Transverse colon (tissue), 4 donors: ENCODE measurements at regions not wholly inside any gene's neighbourhood (a gene's known extent, or its start where the extent isn't known, plus 50 kb on each side); places are given as distances from the start of the nearest gene placed in this dataset.

Experiments
- DNase-seq: peaks from one replicate; pipeline ENCODE4 v3.0.0-alpha.2; 2019
- H3K27ac ChIP-seq, 4 donors: fragments of 200-600 bp; sonication (generic); 2 replicates each; pipeline ENCODE4 v1.5.1; 2016 to 2018; ENCODE audit warnings: inconsistent platforms in 4 of 4
- H3K27me3 ChIP-seq: fragments of 200-600 bp; sonication (generic); 2 replicates; pipeline ENCODE4 v1.5.1; 2017; ENCODE audit warnings: inconsistent platforms
- H3K36me3 ChIP-seq, 4 donors: fragments of 200-600 bp; sonication (generic); 2 replicates each; pipeline ENCODE4 v1.5.1; 2017 to 2019; ENCODE audit warnings: inconsistent platforms in 4 of 4
- H3K4me1 ChIP-seq, 4 donors: fragments of 200-600 bp; sonication (generic); 2 replicates each; pipeline ENCODE4 v1.5.1; 2017 to 2020; ENCODE audit warnings: inconsistent platforms in 4 of 4
- H3K4me3 ChIP-seq, 4 donors: fragments of 200-600 bp; sonication (generic); 1 replicate in 1 of 4; 2 replicates in 3 of 4; pipeline versions ENCODE4 v1.5.1 to v1.6.1; 2017 to 2019; ENCODE audit warnings: inconsistent platforms in 4 of 4
- H3K9me3 ChIP-seq, 2 donors: fragments of 200-600 bp; sonication (generic); 2 replicates each; pipeline ENCODE4 v1.5.1; 2017 to 2019; ENCODE audit warnings: inconsistent platforms in 2 of 2
- EP300 ChIP-seq: sonication (generic); formaldehyde crosslinking; IDR thresholded peaks from one replicate; pipeline ENCODE4 v1.6.1; 2017; ENCODE audit warnings: antibody characterized with exemption, low read depth
- POLR2A ChIP-seq: fragments of 450-650 bp; IDR thresholded peaks from one replicate; pipeline ENCODE4 v1.6.1; 2016; ENCODE audit warnings: antibody characterized with exemption, mild to moderate bottlenecking, moderate library complexity
- POLR2AphosphoS5 ChIP-seq, 3 donors: sonication (generic); formaldehyde crosslinking; IDR thresholded peaks; one replicate each; pipeline ENCODE4 v1.6.1; 2016; ENCODE audit warnings: antibody characterized with exemption in 3 of 3
- WGBS, 2 donors: methylation state at CpG; one replicate each; pipeline ENCODE4 v1.1.5; 2018; ENCODE audit warnings: low coverage in 1 of 2; 5-methylcytosine and 5-hydroxymethylcytosine counted together
- in situ Hi-C, 4 donors: fragments of 200-750 bp; cut with MboI; loops; one replicate each; pipeline versions ENCODE4 v1.15.0 to v1.15.1; 2017; ENCODE audit warnings: low sequenced_read_pairs in 3 of 4, low pct_ligation_motif_present in 1 of 4, low pct_unique_long_range_greater_than_20kb in 1 of 4
- intact Hi-C: fragments of 100-400 bp; cut with DNase I; formaldehyde crosslinking; loops from one replicate; pipeline ENCODE4 v1.15.1; 2023; ENCODE audit warnings: low total_unique reads
- TF ChIP-seq, protein P1 (sequence below), 5 experiments: fragments of 200-600 bp in 3 of 5; fragments of 450-650 bp in 2 of 5; sonication (generic) in 3 of 5; IDR thresholded peaks; 1 replicate in 2 of 5; 2 replicates in 3 of 5; pipeline ENCODE4 v1.5.1; 2016 to 2017; ENCODE audit warnings: antibody characterized with exemption in 5 of 5, inconsistent platforms in 3 of 5, mild to moderate bottlenecking in 2 of 5, moderate library complexity in 1 of 5

DNA sequence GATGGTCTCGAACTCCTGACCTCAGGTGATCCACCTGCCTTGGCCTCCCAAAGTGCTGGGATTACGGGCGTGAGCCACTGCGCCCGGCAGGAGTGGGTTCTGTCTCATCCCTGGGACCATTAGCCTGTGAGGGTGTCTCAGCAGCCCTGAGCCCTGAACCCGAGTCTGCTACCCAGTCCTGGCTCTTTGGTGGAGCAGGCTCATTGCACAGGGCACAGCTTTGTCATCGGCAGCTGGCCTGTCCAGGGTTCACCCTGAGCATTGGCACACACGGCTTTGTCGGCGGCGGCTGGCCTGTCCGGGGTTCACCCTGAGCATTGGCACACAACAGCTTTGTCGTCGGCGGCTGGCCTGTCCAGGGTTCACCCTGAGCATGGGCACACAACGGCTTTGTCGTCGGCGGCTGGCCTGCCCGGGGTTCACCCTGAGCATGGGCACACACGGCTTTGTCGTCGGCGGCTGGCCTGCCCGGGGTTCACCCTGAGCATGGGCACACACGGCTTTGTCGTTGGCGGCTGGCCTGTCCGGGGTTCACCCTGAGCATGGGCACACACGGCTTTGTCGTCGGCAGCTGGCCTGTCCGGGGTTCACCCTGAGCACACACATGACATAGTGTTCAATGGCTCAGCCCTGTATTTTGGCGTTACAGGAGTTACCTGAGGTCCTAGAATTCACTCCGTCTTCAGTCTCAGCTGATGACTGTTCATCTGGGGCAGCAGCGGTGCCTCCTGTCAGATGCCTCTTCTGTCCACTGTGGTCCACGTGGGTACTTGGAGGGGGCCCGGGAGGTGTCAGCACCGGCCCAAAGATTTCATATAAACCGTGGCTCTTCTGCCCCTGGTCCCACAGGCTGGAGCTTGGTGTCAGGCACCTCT is 1082.5 kb downstream of the BRD1 start:
- no peak for DNase-seq
- Histone ChIP-seq H3K4me3 (no peak overlapping the region), H3K4me1 (no peaks in the 10 kb centered on the region), H3K9me3 (no peaks in the 10 kb centered on the region), H3K27me3 (no peaks in the 10 kb centered on the region), H3K36me3 (no peaks in the 10 kb centered on the region), H3K27ac (no peak overlapping the region)
- 92% methylated on average over 40 of the region's 40 CpGs; no CpG with 5 or more reads in 1 of the 2 donors for WGBS, 2 donors
- in situ Hi-C loops (no loop called here), intact Hi-C loops (no loop called here)
- TF ChIP-seq, protein P1, sequence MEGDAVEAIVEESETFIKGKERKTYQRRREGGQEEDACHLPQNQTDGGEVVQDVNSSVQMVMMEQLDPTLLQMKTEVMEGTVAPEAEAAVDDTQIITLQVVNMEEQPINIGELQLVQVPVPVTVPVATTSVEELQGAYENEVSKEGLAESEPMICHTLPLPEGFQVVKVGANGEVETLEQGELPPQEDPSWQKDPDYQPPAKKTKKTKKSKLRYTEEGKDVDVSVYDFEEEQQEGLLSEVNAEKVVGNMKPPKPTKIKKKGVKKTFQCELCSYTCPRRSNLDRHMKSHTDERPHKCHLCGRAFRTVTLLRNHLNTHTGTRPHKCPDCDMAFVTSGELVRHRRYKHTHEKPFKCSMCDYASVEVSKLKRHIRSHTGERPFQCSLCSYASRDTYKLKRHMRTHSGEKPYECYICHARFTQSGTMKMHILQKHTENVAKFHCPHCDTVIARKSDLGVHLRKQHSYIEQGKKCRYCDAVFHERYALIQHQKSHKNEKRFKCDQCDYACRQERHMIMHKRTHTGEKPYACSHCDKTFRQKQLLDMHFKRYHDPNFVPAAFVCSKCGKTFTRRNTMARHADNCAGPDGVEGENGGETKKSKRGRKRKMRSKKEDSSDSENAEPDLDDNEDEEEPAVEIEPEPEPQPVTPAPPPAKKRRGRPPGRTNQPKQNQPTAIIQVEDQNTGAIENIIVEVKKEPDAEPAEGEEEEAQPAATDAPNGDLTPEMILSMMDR (IDR thresholded peaks at IDR 0.05) = no peak
- TF ChIP-seq POLR2AphosphoS5 (IDR thresholded peaks at IDR 0.05) = no peak
- TF ChIP-seq EP300 = no peak

DNA sequence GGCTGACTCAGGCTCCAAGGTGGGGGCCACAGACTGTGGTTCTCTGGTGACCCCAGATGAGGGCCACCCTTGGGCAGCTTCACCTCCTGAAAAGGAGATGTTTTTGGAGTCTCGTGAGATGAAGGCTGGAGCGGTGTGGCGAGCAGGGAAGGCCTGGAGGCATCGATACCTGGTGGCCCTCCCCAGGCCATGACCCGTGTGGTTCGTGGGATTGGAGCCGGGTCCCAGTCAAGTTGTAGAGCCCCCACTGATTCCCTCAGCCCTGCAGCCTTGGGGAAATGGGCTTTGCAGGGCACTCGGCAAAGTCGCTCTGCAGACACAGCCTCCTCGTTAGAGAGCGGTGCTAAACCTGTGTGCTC is 1083.4 kb downstream of the BRD1 start:
- Histone ChIP-seq H3K4me1 (no peaks in the 10 kb centered on the region), H3K36me3 (no peaks in the 10 kb centered on the region), H3K9me3 (no peaks in the 10 kb centered on the region), H3K27ac (no peak overlapping the region), H3K27me3 (no peaks in the 10 kb centered on the region), H3K4me3 (no peak overlapping the region)
- no peak for TF ChIP-seq EP300
- TF ChIP-seq POLR2AphosphoS5 (IDR thresholded peaks at IDR 0.05) = no peak
- TF ChIP-seq POLR2A = no peak
- TF ChIP-seq, protein P1 (IDR thresholded peaks at IDR 0.05) = no peak
- no peak for DNase-seq
- intact Hi-C loops (no loop called here), in situ Hi-C loops (no loop called here)
- 91 to 97% methylated on average over 4 to 11 of the region's 11 CpGs for WGBS, 2 donors

DNA sequence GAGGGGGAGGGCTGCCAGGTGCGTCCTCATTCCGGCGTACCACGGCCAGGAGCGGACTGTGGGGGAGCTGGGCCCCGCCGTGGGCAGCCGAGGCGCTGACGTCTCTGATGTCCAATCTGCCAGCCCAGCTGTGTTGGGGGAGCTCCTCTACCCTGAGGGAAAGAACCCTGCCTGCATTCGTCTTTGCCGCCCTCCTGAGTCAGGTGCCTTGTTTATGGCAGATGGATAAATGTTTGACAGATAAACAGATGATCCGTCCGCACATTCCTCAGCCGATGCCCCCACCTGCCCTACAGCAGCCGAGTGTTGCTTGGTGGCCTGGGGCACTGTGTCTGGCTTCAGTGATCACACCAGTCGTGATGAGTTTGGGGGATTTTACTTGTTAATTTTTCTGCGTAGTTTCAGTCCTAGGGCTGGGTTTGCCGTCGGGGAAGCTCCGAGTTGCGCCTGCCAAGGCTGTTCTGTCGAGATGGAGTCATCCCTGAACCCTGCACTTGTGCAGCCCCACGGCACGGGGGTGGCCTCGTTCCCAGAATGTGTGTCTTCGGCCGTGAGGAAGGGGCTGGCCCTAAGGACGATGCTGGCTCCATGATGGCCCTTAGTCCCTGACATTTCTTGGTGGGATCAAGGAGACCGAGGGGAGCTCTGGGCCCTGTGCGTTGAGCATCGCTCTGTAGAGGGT is 1083.9 kb downstream of the BRD1 start:
- Histone ChIP-seq H3K4me1 (no peaks in the 10 kb centered on the region), H3K27me3 (no peaks in the 10 kb centered on the region), H3K27ac (no peak overlapping the region), H3K36me3 (no peaks in the 10 kb centered on the region), H3K9me3 (no peaks in the 10 kb centered on the region), H3K4me3 (no peak overlapping the region)
- no peak for DNase-seq
- intact Hi-C loops = no loop called here
- in situ Hi-C loops = no loop called here
- WGBS, 2 donors = 77% methylated on average over 32 of the region's 32 CpGs; no CpG with 5 or more reads in 1 of the 2 donors
- TF ChIP-seq POLR2A = no peak
- no peak for TF ChIP-seq POLR2AphosphoS5 (IDR thresholded peaks at IDR 0.05)
- TF ChIP-seq EP300 = no peak
- TF ChIP-seq, protein P1 (IDR thresholded peaks at IDR 0.05) = no peak

DNA sequence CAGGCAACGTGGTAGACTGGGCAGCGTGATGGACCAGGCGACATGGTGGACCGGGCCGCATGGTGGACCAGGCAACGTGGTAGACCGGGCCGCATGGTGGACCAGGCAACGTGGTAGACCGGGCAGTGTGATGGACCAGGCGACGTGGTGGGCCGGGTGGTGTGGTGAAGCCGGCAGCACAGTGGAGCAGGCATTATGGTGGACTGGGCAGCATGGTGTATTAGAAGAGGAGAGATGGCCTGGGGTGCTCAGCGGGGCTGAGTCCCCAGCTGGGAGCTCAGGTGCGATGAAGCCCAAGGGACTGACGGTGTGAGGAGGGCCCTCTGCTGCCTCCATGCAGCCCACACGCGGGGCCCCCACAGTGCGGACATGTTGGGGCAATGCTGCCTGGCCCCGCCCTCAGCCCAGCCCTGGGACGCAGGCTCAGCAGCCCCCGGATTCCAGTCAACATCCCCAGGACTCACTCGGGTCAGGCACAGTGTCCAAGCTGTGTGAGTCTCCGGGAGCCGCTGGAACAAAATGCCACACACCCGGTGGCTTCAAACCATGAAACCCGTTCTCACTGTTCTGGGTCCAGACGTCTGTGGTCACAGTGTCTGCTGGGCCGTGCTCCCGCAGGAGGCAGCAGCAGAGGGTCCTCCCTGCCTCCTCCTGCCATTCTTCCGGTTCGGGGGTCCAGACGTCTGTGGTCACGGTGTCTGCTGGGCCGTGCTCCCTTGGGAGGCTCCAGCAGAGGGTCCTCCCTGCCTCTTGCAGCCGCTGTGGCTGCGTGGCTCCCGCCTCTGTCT is 1084.9 kb downstream of the BRD1 start:
- TF ChIP-seq POLR2A (no peak), EP300 (no peak), POLR2AphosphoS5 (IDR thresholded peaks at IDR 0.05) (no peak)
- TF ChIP-seq, protein P1 (IDR thresholded peaks at IDR 0.05) = no peak
- no peaks in the 10 kb centered on the region for H3K4me1 ChIP-seq
- no peak overlapping the region for H3K4me3 ChIP-seq
- H3K27ac ChIP-seq = no peak overlapping the region
- H3K9me3 ChIP-seq = no peaks in the 10 kb centered on the region
- no peaks in the 10 kb centered on the region for H3K27me3 ChIP-seq
- H3K36me3 ChIP-seq = no peaks in the 10 kb centered on the region
- intact Hi-C loops (no loop called here), in situ Hi-C loops (no loop called here)
- DNase-seq = no peak
- 90% methylated on average over 39 of the region's 39 CpGs; no CpG with 5 or more reads in 1 of the 2 donors for WGBS, 2 donors
